Neuronal stem cell (in vitro differentiated cells): ENCODE measurements at regions not wholly inside any gene's neighbourhood (a gene's known extent, or its start where the extent isn't known, plus 50 kb on each side); places are given as distances from the start of the nearest gene placed in this dataset.

Experiments
- DNase-seq: peaks from one replicate; pipeline ENCODE4 v3.0.0-alpha.2; 2013; ENCODE audit warnings: low spot score
- H2AFZ ChIP-seq: one replicate; pipeline ENCODE4 v1.6.1; 2013; ENCODE audit warnings: mild to moderate bottlenecking, low read length, inconsistent platforms
- H2AK5ac ChIP-seq: 2 replicates; pipeline ENCODE4 v1.6.1; 2013; ENCODE audit warnings: low read depth, mild to moderate bottlenecking, inconsistent platforms, low read length, moderate library complexity, mixed read lengths
- H2BK120ac ChIP-seq: 2 replicates; pipeline ENCODE4 v1.6.1; 2013; ENCODE audit warnings: low read depth, mild to moderate bottlenecking, inconsistent platforms, low read length, moderate library complexity, mixed read lengths
- H2BK12ac ChIP-seq: one replicate; pipeline ENCODE4 v1.6.1; 2013; ENCODE audit warnings: low read length, inconsistent platforms
- H2BK15ac ChIP-seq: 2 replicates; pipeline ENCODE4 v1.6.1; 2013; ENCODE audit warnings: mild to moderate bottlenecking, low read length, inconsistent platforms, mixed read lengths
- H2BK5ac ChIP-seq: one replicate; pipeline ENCODE4 v1.6.1; 2013; ENCODE audit warnings: inconsistent platforms, mild to moderate bottlenecking, low read length, moderate library complexity
- H3K14ac ChIP-seq: one replicate; pipeline ENCODE4 v1.6.1; 2013; ENCODE audit warnings: low read length, inconsistent platforms
- H3K18ac ChIP-seq: 2 replicates; pipeline ENCODE4 v1.6.1; 2013; ENCODE audit warnings: low read length, inconsistent platforms
- H3K23ac ChIP-seq: 2 replicates; pipeline ENCODE4 v1.6.1; 2013; ENCODE audit warnings: low read depth, mild to moderate bottlenecking, mixed read lengths, low read length, inconsistent platforms; ENCODE audit not compliant: poor library complexity
- H3K27ac ChIP-seq: replicated peaks from 3 replicates; pipeline ENCODE4 v1.5.1; 2013; ENCODE audit warnings: low read length, inconsistent platforms
- H3K27me3 ChIP-seq, 3 experiments: 2 replicates each; pipeline ENCODE4 v1.6.1; 2013; ENCODE audit warnings: low read length in 3 of 3, mild to moderate bottlenecking in 2 of 3, inconsistent platforms in 1 of 3, low read depth in 1 of 3, mixed read lengths in 1 of 3, moderate library complexity in 1 of 3; ENCODE audit not compliant: control insufficient read depth in 3 of 3, insufficient read depth in 3 of 3
- H3K36me3 ChIP-seq, 2 donors: replicated peaks in 1 of 2; 2 replicates each; pipeline ENCODE4 v1.6.1; 2013; ENCODE audit warnings: low read length in 2 of 2; ENCODE audit not compliant: control insufficient read depth in 2 of 2, insufficient read depth in 2 of 2
- H3K4ac ChIP-seq: 2 replicates; pipeline ENCODE4 v1.6.1; 2013; ENCODE audit warnings: inconsistent platforms, mild to moderate bottlenecking, low read length, moderate library complexity
- H3K4me1 ChIP-seq, 2 donors: 1 replicate in 1 of 2; 2 replicates in 1 of 2; pipeline ENCODE4 v1.6.1; 2013; ENCODE audit warnings: low read length in 2 of 2, low read depth in 1 of 2; ENCODE audit not compliant: control insufficient read depth in 2 of 2, insufficient read depth in 1 of 2
- H3K4me2 ChIP-seq: one replicate; pipeline ENCODE4 v1.6.1; 2013; ENCODE audit warnings: mild to moderate bottlenecking, low read length, inconsistent platforms; ENCODE audit not compliant: insufficient read depth, poor library complexity, severe bottlenecking
- H3K4me3 ChIP-seq, 2 donors: 2 replicates each; pipeline ENCODE4 v1.5.1; 2013; ENCODE audit warnings: low read length in 2 of 2, mild to moderate bottlenecking in 2 of 2, inconsistent platforms in 1 of 2, moderate library complexity in 1 of 2
- H3K79me1 ChIP-seq: one replicate; pipeline ENCODE4 v1.6.1; 2013; ENCODE audit warnings: low read depth, mild to moderate bottlenecking, inconsistent platforms, low read length, moderate library complexity
- H3K9ac ChIP-seq: one replicate; pipeline ENCODE4 v1.6.1; 2013; ENCODE audit warnings: mild to moderate bottlenecking, low read depth, low read length, inconsistent platforms; ENCODE audit not compliant: poor library complexity
- H3K9me3 ChIP-seq, 2 donors: replicated peaks in 1 of 2; 2 replicates each; pipeline versions ENCODE3 to v1.6.1; 2013; ENCODE audit warnings: low read length in 2 of 2, mild to moderate bottlenecking in 2 of 2, inconsistent platforms in 1 of 2, low read depth in 1 of 2, mixed read lengths in 1 of 2, moderate library complexity in 1 of 2; ENCODE audit not compliant: control insufficient read depth in 2 of 2, insufficient read depth in 1 of 2
- H4K8ac ChIP-seq: one replicate; pipeline ENCODE4 v1.6.1; 2013; ENCODE audit warnings: low read depth, mild to moderate bottlenecking, inconsistent platforms, low read length, moderate library complexity
- H4K91ac ChIP-seq: one replicate; pipeline ENCODE4 v1.6.1; 2013; ENCODE audit warnings: low read length, low read depth, mild to moderate bottlenecking, inconsistent platforms; ENCODE audit not compliant: poor library complexity
- WGBS, 2 donors: extraction: QIAGEN DNeasy Blood & Tissue Kit; methylation state at CpG; one replicate each; pipeline ENCODE4 v1.1.7; 2013; ENCODE audit warnings: missing lambda C conversion rate in 2 of 2, mixed read lengths in 1 of 2; ENCODE audit not compliant: insufficient read length in 2 of 2, insufficient replicate concordance in 1 of 2; ENCODE audit errors: extremely low coverage in 2 of 2; 5-methylcytosine and 5-hydroxymethylcytosine counted together

GRCh38 chr5:142425286-142426065 lies 100.7 kb upstream of the SPRY4 start:
- Histone ChIP-seq H3K79me1 (no peaks in the 10 kb centered on the region), H2BK15ac (no peak overlapping the region), H2AK5ac (no peak overlapping the region), H2BK12ac (no peak overlapping the region), H3K36me3 (peaks cover 0 to 1% of the 10 kb centered on the region in 2 donors), H3K9me3 (peaks cover 0 to 4% of the 10 kb centered on the region in 2 donors), H4K8ac (no peak overlapping the region), H3K27ac (no peak overlapping the region), H3K14ac (no peak overlapping the region), H3K23ac (no peak overlapping the region), H3K4me2 (no peak overlapping the region), H3K18ac (no peak overlapping the region), H3K27me3 (no peaks in the 10 kb centered on the region), H3K4me3 (peak overlapping the region in 1 of 2 donors; percentile 18), H2BK5ac (no peak overlapping the region), H4K91ac (no peak overlapping the region), H2AFZ (peak overlapping the region; percentile 79), H3K4ac (no peak overlapping the region), H2BK120ac (no peak overlapping the region), H3K9ac (no peak overlapping the region), H3K4me1 (peaks cover 19 to 23% of the 10 kb centered on the region in 2 donors)
- WGBS, 2 donors = no CpG with 5 or more reads among the region's 7 CpGs
- no peak for DNase-seq

GRCh38 chr5:142422429-142422828 lies 97.6 kb upstream of the SPRY4 start:
- H3K9me3 ChIP-seq = peaks cover 0 to 4% of the 10 kb centered on the region in 2 donors
- no peak overlapping the region for H3K18ac ChIP-seq
- no peak overlapping the region for H2AK5ac ChIP-seq
- H4K91ac ChIP-seq = no peak overlapping the region
- no peak overlapping the region for H3K4me3 ChIP-seq
- H3K4me1 ChIP-seq = peaks cover 17 to 25% of the 10 kb centered on the region in 2 donors
- H3K23ac ChIP-seq = no peak overlapping the region
- H2BK15ac ChIP-seq = no peak overlapping the region
- no peaks in the 10 kb centered on the region for H3K79me1 ChIP-seq
- H3K9ac ChIP-seq = no peak overlapping the region
- H2BK5ac ChIP-seq = no peak overlapping the region
- H4K8ac ChIP-seq = no peak overlapping the region
- H3K27me3 ChIP-seq = no peaks in the 10 kb centered on the region
- no peak overlapping the region for H2AFZ ChIP-seq
- no peak for DNase-seq
- H2BK120ac ChIP-seq = no peak overlapping the region
- H3K4me2 ChIP-seq = no peak overlapping the region
- no peak overlapping the region for H2BK12ac ChIP-seq
- H3K14ac ChIP-seq = no peak overlapping the region
- H3K36me3 ChIP-seq = peaks cover 0 to 1% of the 10 kb centered on the region in 2 donors
- H3K27ac ChIP-seq = no peak overlapping the region
- no peak overlapping the region for H3K4ac ChIP-seq

GRCh38 chr5:142421621-142422397 lies 97.0 kb upstream of the SPRY4 start:
- Histone ChIP-seq H3K4me1 (peaks cover 14 to 22% of the 10 kb centered on the region in 2 donors), H2BK12ac (no peak overlapping the region), H3K9me3 (peaks cover 0 to 4% of the 10 kb centered on the region in 2 donors), H2AFZ (peak overlapping the region; percentile 69), H3K4me3 (no peak overlapping the region), H3K9ac (no peak overlapping the region), H3K18ac (no peak overlapping the region), H2AK5ac (no peak overlapping the region), H3K27ac (peak overlapping the region; percentile 57), H3K36me3 (no peaks in the 10 kb centered on the region), H3K4ac (no peak overlapping the region), H3K79me1 (no peaks in the 10 kb centered on the region), H3K14ac (no peak overlapping the region), H3K4me2 (no peak overlapping the region), H3K27me3 (no peaks in the 10 kb centered on the region), H4K91ac (no peak overlapping the region), H2BK15ac (no peak overlapping the region), H2BK120ac (no peak overlapping the region), H3K23ac (no peak overlapping the region), H4K8ac (no peak overlapping the region), H2BK5ac (no peak overlapping the region)
- no peak for DNase-seq
- no CpG with 5 or more reads among the region's 1 CpG for WGBS, 2 donors

- Histone ChIP-seq H2BK120ac (no peak overlapping the region), H3K18ac (no peak overlapping the region), H3K4ac (no peak overlapping the region), H4K8ac (no peak overlapping the region), H4K91ac (no peak overlapping the region), H2AFZ (peak overlapping the region; percentile 69), H3K9me3 (peaks cover 0 to 4% of the 10 kb centered on the region in 2 donors), H2BK5ac (no peak overlapping the region), H3K4me2 (no peak overlapping the region), H3K9ac (no peak overlapping the region), H3K4me3 (no peak overlapping the region), H3K27me3 (no peaks in the 10 kb centered on the region), H2AK5ac (no peak overlapping the region), H3K36me3 (no peaks in the 10 kb centered on the region), H3K14ac (no peak overlapping the region), H3K27ac (peak overlapping the region; percentile 57), H2BK12ac (no peak overlapping the region), H2BK15ac (no peak overlapping the region), H3K79me1 (no peaks in the 10 kb centered on the region), H3K23ac (no peak overlapping the region), H3K4me1 (peaks cover 11 to 17% of the 10 kb centered on the region in 2 donors)
- no CpG with 5 or more reads among the region's 5 CpGs for WGBS, 2 donors
- no peak for DNase-seq
Measured at GRCh38 chr5:142421228-142421617, 96.4 kb upstream of the SPRY4 start.
